ENCODE measurements at regions not wholly inside any gene's neighbourhood (a gene's known extent, or its start where the extent isn't known, plus 50 kb on each side); places are given as distances from the start of the nearest gene placed in this dataset.
"Not testable (repeated sequence)": the region's sequence is repeated elsewhere in the genome, so short reads cannot be mapped to it uniquely, and the experiment has no call there.

DNA sequence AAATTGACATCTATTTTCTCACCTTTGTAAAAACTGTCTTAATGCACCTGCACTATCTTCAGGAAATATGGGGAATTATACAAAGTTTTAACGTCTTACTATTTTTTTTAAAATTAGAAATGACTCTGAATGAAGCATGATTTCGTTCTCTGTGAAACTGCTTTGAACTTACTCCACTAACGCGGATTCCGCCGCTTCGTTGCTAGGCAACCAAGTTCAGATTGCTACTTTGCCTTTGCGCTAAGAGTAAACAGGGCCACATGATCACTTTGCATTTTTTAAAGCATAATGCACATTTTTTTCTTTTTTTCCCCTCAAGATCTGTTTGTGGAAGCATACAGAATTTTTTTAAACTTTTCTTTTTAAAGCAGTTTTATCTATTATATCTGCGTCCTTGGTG, 690.5 kb downstream of the BRINP3 start:
- Mint-ChIP-seq H3K27me3 (no peaks in the 10 kb centered on the region), H3K4me3 (no peak overlapping the region), H3K4me1 (no peaks in the 10 kb centered on the region), H3K27ac (no peak overlapping the region), H3K9me3 (peaks cover 3% of the 10 kb centered on the region), H3K36me3 (ENCODE audit: low read depth) (no peaks in the 10 kb centered on the region)
- TF ChIP-seq, protein P1, sequence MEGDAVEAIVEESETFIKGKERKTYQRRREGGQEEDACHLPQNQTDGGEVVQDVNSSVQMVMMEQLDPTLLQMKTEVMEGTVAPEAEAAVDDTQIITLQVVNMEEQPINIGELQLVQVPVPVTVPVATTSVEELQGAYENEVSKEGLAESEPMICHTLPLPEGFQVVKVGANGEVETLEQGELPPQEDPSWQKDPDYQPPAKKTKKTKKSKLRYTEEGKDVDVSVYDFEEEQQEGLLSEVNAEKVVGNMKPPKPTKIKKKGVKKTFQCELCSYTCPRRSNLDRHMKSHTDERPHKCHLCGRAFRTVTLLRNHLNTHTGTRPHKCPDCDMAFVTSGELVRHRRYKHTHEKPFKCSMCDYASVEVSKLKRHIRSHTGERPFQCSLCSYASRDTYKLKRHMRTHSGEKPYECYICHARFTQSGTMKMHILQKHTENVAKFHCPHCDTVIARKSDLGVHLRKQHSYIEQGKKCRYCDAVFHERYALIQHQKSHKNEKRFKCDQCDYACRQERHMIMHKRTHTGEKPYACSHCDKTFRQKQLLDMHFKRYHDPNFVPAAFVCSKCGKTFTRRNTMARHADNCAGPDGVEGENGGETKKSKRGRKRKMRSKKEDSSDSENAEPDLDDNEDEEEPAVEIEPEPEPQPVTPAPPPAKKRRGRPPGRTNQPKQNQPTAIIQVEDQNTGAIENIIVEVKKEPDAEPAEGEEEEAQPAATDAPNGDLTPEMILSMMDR (IDR thresholded peaks at IDR 0.05): no peak
- CTCF ChIA-PET: no interaction called here
- POLR2A ChIA-PET: no interaction called here
- no peak for ATAC-seq (ENCODE audit: low read depth)
- intact Hi-C loops (cut with micrococcal nuclease): no loop called here
- DNase-seq: no peak

DNA sequence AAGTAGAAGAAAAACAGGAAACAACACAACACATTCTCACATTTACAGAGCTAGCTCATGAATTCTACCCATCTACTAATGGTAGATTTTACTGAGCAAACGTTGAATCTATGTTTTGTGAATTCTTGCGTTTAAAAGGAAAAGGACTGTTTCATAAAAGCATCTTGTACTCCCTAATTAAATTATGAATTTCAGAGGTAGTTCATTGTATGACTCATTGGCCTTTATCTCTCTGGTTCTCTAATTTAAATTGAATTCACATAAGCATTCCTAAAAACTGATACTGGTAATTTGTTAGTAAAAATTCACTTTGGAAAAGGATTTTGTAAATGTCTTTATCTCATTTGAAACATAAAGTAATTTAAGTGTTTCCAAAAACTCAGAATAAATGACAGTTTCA, 687.3 kb downstream of the BRINP3 start:
- intact Hi-C loops (cut with micrococcal nuclease): no loop called here
- H3K4me3 Mint-ChIP-seq: no peak overlapping the region
- DNase-seq (no peak), ATAC-seq (ENCODE audit: low read depth) (no peak)
- H3K27me3 Mint-ChIP-seq: no peaks in the 10 kb centered on the region
- TF ChIP-seq, protein P1 (IDR thresholded peaks at IDR 0.05): no peak
- no peak overlapping the region for H3K27ac Mint-ChIP-seq
- no peaks in the 10 kb centered on the region for H3K36me3 Mint-ChIP-seq (ENCODE audit: low read depth)
- POLR2A ChIA-PET: no interaction called here
- no peaks in the 10 kb centered on the region for H3K4me1 Mint-ChIP-seq
- CTCF ChIA-PET: no interaction called here
- peaks cover 3% of the 10 kb centered on the region for H3K9me3 Mint-ChIP-seq

DNA sequence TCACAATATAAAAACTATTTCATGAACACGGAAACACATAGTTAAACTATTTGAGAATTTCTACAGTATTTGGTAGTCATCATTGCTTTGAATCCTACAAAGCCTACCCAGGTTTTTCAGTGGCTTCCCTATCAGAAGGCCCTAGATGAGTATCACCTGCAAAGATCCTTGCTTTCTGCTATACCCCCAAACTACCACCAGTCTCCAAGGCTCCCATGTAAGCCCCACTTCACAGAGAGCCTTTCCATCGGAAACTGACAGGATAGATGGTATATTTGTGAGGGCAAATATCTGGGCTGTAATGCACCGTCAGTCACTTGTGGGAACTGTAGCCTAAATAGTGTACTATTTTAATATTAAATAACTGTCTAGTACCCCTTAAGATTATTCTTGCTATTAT, 674.3 kb downstream of the BRINP3 start:
- ChIA-PET POLR2A (no interaction called here), CTCF (no interaction called here)
- DNase-seq: no peak
- ATAC-seq (ENCODE audit: low read depth): no peak
- Mint-ChIP-seq H3K4me1 (no peaks in the 10 kb centered on the region), H3K9me3 (no peaks in the 10 kb centered on the region), H3K4me3 (no peak overlapping the region), H3K27me3 (no peaks in the 10 kb centered on the region), H3K27ac (no peak overlapping the region), H3K36me3 (ENCODE audit: low read depth) (no peaks in the 10 kb centered on the region)
- intact Hi-C loops (cut with micrococcal nuclease): no loop called here
- TF ChIP-seq, protein P1 (IDR thresholded peaks at IDR 0.05): no peak

DNA sequence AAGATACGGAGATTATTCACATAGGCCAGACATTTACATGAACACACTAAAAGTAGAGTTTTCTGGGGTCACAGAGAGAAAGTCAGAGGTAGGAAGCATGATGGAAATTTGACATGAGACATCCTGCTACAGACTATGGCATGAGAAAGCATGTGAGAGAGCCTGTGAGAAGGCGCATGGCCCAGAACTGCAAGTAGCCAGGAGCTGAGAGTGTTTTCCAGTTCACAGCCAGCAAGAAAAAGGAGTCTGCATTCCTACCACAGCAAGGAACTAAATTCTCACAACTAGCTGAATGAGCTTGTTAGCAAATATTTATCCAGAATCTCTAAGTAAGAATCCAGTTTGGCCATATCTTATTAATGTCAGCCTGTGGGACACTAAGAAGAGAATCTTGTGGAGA, 673.3 kb downstream of the BRINP3 start:
- TF ChIP-seq, protein P1 (IDR thresholded peaks at IDR 0.05): no peak
- no peaks in the 10 kb centered on the region for H3K9me3 Mint-ChIP-seq
- DNase-seq: no peak
- intact Hi-C loops (cut with micrococcal nuclease): no loop called here
- no peak overlapping the region for H3K4me3 Mint-ChIP-seq
- no peaks in the 10 kb centered on the region for H3K27me3 Mint-ChIP-seq
- H3K27ac Mint-ChIP-seq: no peak overlapping the region
- POLR2A ChIA-PET: no interaction called here
- H3K36me3 Mint-ChIP-seq (ENCODE audit: low read depth): no peaks in the 10 kb centered on the region
- ATAC-seq (ENCODE audit: low read depth): no peak
- H3K4me1 Mint-ChIP-seq: no peaks in the 10 kb centered on the region
- CTCF ChIA-PET: no interaction called here

DNA sequence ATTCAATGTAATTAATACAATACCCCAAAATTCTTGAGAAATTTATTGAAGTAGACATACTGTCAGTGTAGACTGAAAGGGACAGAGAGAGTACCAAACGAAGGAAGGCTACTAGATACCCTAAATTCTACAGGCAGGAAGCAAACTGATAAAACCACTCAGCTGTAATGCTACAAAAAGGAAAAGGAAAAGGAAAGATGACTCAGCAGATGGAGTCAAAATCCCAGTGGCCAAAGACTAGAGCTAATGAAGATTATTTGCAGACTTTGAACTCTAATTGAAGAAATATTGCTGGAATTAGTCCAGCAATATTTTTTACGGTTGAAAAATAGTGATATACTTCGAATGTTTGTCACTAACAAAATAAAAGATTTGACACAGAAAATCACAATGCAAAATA, 671.9 kb downstream of the BRINP3 start:
- no peaks in the 10 kb centered on the region for H3K9me3 Mint-ChIP-seq
- no peaks in the 10 kb centered on the region for H3K36me3 Mint-ChIP-seq (ENCODE audit: low read depth)
- ChIA-PET CTCF (no interaction called here), POLR2A (no interaction called here)
- no peak overlapping the region for H3K4me3 Mint-ChIP-seq
- H3K27ac Mint-ChIP-seq: no peak overlapping the region
- no peak for DNase-seq
- intact Hi-C loops (cut with micrococcal nuclease): no loop called here
- TF ChIP-seq, protein P1 (IDR thresholded peaks at IDR 0.05): no peak
- ATAC-seq (ENCODE audit: low read depth): no peak
- H3K27me3 Mint-ChIP-seq: no peaks in the 10 kb centered on the region
- no peaks in the 10 kb centered on the region for H3K4me1 Mint-ChIP-seq

DNA sequence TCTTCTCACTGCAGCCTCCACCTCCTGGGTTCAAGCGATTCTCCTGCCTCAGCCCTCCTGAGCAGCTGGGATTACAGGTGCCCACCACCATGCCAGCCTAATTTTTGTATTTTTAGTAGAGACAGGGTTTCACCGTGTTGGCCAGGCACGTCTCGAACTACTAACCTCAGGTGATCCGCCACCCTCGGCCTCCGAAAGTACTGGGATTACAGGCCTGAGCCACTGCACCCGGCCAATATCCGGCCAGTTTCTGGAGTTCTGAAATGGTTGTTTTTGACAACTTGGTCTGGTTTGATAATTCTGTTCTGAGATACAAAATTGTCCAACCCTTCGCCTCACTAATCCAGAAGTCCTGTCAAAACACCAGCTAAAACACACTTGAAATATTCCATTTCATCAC, 667.0 kb downstream of the BRINP3 start:
- CTCF ChIA-PET; DNase-seq; H3K27me3 Mint-ChIP-seq; H3K9me3 Mint-ChIP-seq; ATAC-seq (ENCODE audit: low read depth); POLR2A ChIA-PET; H3K4me1 Mint-ChIP-seq; intact Hi-C loops (cut with micrococcal nuclease); H3K36me3 Mint-ChIP-seq (ENCODE audit: low read depth); H3K27ac Mint-ChIP-seq; H3K4me3 Mint-ChIP-seq: not testable (repeated sequence)

Measured in activated B cell treated with CpG ODN at 0.5 μM for 24 hours (primary cell).